Thyroid gland (tissue), 4 donors: ENCODE measurements at regions not wholly inside any gene's neighbourhood (a gene's known extent, or its start where the extent isn't known, plus 50 kb on each side); places are given as distances from the start of the nearest gene placed in this dataset.

Experiments used
- DNase-seq, 2 donors: peaks; one replicate each; pipeline ENCODE4 v3.0.0-alpha.2; 2019
- H3K27ac ChIP-seq, 3 donors: fragments of 200-600 bp; sonication (generic); 1 replicate in 2 of 3; 2 replicates in 1 of 3; pipeline ENCODE4 v1.5.1; 2016 to 2019; ENCODE audit warnings: mild to moderate bottlenecking in 1 of 3, moderate library complexity in 1 of 3
- H3K27me3 ChIP-seq: fragments of 200-600 bp; sonication (generic); one replicate; pipeline ENCODE4 v1.5.1; 2019
- H3K36me3 ChIP-seq, 2 donors: fragments of 200-600 bp; sonication (generic); one replicate each; pipeline ENCODE4 v1.5.1; 2016 to 2019
- H3K4me1 ChIP-seq, 2 donors: fragments of 200-600 bp; sonication (generic); one replicate each; pipeline ENCODE4 v1.5.1; 2017 to 2019
- H3K4me3 ChIP-seq, 3 donors: fragments of 200-600 bp; sonication (generic); replicated peaks in 1 of 3; 1 replicate in 2 of 3; 2 replicates in 1 of 3; pipeline ENCODE4 v1.5.1; 2016; ENCODE audit warnings: mild to moderate bottlenecking in 1 of 3
- H3K9me3 ChIP-seq: fragments of 200-600 bp; sonication (generic); one replicate; pipeline ENCODE4 v1.5.1; 2017
- POLR2A ChIP-seq, 2 donors: fragments of 450-650 bp; IDR thresholded peaks; one replicate each; pipeline ENCODE4 v1.6.1; 2017; ENCODE audit warnings: antibody characterized with exemption in 2 of 2, mild to moderate bottlenecking in 2 of 2, moderate library complexity in 1 of 2
- WGBS, 2 donors: methylation state at CpG; one replicate each; pipeline ENCODE4 v1.1.5; 2017; 5-methylcytosine and 5-hydroxymethylcytosine counted together
- intact Hi-C: fragments of 100-400 bp; cut with DNase I; formaldehyde crosslinking; loops from one replicate; pipeline ENCODE4 v1.15.1; 2023
- TF ChIP-seq, protein P1 (sequence below), 6 experiments: fragments of 200-600 bp in 3 of 6; fragments of 450-650 bp in 3 of 6; sonication (generic) in 3 of 6; IDR thresholded peaks; one replicate each; pipeline ENCODE4 v1.5.1; 2016 to 2019; ENCODE audit warnings: antibody characterized with exemption in 6 of 6, mild to moderate bottlenecking in 2 of 6, inconsistent platforms in 1 of 6, moderate library complexity in 1 of 6

DNA sequence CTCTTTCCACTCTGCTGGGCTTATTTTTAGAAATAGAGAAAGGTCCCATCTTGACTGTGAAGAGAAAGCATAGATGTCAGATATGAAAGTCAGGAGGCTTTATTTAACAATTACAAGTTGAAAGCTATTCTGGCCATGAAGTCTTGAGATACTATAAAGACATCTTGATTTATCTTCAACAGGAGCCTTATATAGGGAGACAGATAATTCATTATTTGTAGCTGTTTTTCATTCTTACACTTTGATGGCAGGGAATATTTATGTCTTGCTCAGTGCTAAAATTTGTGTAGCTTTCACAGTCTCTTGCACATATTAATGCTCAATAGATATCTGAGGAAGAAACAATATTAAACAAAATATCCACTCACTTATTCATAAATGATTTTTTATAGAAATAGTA, 248.8 kb downstream of the C3orf38 start:
- DNase-seq: no peak
- intact Hi-C loops: no loop called here
- H3K36me3 ChIP-seq: no peaks in the 10 kb centered on the region
- H3K27me3 ChIP-seq: no peaks in the 10 kb centered on the region
- no peaks in the 10 kb centered on the region for H3K9me3 ChIP-seq
- TF ChIP-seq, protein P1, sequence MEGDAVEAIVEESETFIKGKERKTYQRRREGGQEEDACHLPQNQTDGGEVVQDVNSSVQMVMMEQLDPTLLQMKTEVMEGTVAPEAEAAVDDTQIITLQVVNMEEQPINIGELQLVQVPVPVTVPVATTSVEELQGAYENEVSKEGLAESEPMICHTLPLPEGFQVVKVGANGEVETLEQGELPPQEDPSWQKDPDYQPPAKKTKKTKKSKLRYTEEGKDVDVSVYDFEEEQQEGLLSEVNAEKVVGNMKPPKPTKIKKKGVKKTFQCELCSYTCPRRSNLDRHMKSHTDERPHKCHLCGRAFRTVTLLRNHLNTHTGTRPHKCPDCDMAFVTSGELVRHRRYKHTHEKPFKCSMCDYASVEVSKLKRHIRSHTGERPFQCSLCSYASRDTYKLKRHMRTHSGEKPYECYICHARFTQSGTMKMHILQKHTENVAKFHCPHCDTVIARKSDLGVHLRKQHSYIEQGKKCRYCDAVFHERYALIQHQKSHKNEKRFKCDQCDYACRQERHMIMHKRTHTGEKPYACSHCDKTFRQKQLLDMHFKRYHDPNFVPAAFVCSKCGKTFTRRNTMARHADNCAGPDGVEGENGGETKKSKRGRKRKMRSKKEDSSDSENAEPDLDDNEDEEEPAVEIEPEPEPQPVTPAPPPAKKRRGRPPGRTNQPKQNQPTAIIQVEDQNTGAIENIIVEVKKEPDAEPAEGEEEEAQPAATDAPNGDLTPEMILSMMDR (IDR thresholded peaks at IDR 0.05): no peak
- no peak overlapping the region for H3K4me3 ChIP-seq
- H3K27ac ChIP-seq: no peak overlapping the region
- no peaks in the 10 kb centered on the region for H3K4me1 ChIP-seq

DNA sequence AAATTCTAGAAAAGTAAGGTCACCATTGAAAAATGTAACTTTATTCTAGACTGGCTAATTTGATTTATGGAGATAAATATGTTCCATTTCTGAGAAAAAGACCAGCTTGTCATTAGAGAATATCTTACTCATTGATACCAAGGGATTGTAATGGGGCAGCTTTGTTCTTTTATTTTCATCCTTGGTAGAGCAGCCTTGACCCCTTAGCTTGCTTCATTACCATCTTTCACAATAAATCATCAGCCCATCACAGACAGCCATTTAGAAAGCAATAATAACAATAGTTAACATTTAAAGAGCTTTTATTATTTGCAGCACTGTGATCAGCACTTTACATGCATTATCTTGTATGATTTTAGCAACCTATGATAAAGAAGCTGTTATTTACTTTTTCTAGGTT, 253.6 kb downstream of the C3orf38 start:
- intact Hi-C loops: no loop called here
- Histone ChIP-seq H3K9me3 (no peaks in the 10 kb centered on the region), H3K4me3 (no peak overlapping the region), H3K36me3 (no peaks in the 10 kb centered on the region), H3K4me1 (no peaks in the 10 kb centered on the region), H3K27me3 (no peaks in the 10 kb centered on the region), H3K27ac (no peak overlapping the region)
- TF ChIP-seq, protein P1 (IDR thresholded peaks at IDR 0.05): no peak
- no peak for TF ChIP-seq POLR2A (IDR thresholded peaks at IDR 0.05)
- no peak for DNase-seq

DNA sequence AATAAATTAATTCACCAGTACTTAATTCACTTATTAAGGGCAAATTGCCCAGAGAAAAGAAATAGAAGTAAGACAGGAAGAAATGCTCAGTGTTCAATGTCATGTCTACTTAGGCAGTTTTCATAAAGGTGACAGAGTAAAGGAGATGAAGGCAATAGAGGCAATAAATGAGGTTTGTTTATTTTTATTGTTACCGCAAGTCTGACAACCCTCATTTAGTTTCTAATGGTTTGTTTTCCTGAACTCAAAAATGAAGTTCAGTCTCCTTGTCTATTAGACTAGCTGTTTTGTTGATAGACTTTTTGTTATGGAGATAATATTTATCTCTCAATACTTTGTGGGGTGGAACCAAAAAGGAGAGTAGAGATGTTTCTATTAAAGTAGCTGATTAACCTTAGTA, 258.3 kb downstream of the C3orf38 start:
- Histone ChIP-seq H3K9me3 (no peaks in the 10 kb centered on the region), H3K27me3 (no peaks in the 10 kb centered on the region), H3K36me3 (no peaks in the 10 kb centered on the region), H3K4me3 (no peak overlapping the region), H3K4me1 (no peaks in the 10 kb centered on the region), H3K27ac (no peak overlapping the region)
- DNase-seq: no peak
- intact Hi-C loops: no loop called here
- TF ChIP-seq, protein P1 (IDR thresholded peaks at IDR 0.05): no peak
- no peak for TF ChIP-seq POLR2A (IDR thresholded peaks at IDR 0.05)
- 97 to 98% methylated on average over 1 of the region's 1 CpG for WGBS, 2 donors

DNA sequence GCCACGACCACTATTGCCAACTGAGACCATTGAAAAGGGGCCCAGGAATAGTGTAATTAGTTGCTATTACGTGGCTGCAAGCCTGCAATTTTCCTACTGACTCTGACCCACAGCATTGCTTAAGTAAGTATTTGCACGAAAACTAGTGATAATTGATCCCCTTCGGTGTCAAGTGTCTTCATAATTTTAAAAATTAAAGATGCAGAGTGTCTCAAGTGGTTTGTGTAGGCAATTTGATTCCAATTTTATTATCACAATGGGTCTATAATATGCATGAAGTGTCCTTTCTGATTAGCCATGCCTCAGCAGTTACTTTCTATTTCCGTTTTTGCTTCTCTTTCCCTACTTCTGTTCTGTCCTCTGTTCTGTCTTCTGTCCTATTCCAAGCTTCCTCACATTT, 259.2 kb downstream of the C3orf38 start:
- Histone ChIP-seq H3K27me3 (no peaks in the 10 kb centered on the region), H3K36me3 (no peaks in the 10 kb centered on the region), H3K9me3 (no peaks in the 10 kb centered on the region), H3K4me1 (no peaks in the 10 kb centered on the region), H3K27ac (no peak overlapping the region), H3K4me3 (no peak overlapping the region)
- no peak for DNase-seq
- TF ChIP-seq, protein P1 (IDR thresholded peaks at IDR 0.05): no peak
- TF ChIP-seq POLR2A (IDR thresholded peaks at IDR 0.05): no peak
- 66 to 82% methylated on average over 5 of the region's 5 CpGs for WGBS, 2 donors
- intact Hi-C loops: no loop called here

DNA sequence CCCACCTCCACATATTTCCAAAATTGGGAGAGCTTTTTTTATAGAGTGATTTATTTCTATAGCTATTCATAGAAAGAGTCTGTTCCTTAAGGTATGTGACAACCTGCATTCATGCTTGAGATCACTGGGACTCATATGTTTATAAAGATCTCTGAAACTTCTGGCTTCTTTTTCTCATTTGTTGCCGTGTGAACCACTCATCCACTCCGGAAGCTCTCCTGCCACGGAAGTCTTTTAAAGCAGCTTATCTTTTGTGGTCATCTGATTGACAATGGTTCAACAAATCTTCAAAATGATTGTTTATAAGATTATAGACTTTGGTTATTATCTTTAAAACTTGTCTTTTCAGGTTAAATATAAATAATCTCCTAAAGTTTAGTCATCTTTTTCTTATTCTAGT, 260.5 kb downstream of the C3orf38 start:
- Histone ChIP-seq H3K4me3 (no peak overlapping the region), H3K27me3 (no peaks in the 10 kb centered on the region), H3K36me3 (no peaks in the 10 kb centered on the region), H3K27ac (no peak overlapping the region), H3K9me3 (no peaks in the 10 kb centered on the region), H3K4me1 (no peaks in the 10 kb centered on the region)
- intact Hi-C loops: no loop called here
- DNase-seq: no peak
- no peak for TF ChIP-seq POLR2A (IDR thresholded peaks at IDR 0.05)
- TF ChIP-seq, protein P1 (IDR thresholded peaks at IDR 0.05): no peak
- 35 to 36% methylated on average over 3 of the region's 3 CpGs for WGBS, 2 donors
